HG02623 (cell line): ENCODE measurements at regions not wholly inside any gene's neighbourhood (a gene's known extent, or its start where the extent isn't known, plus 50 kb on each side); places are given as distances from the start of the nearest gene placed in this dataset.
"Not testable (repeated sequence)": the region's sequence is repeated elsewhere in the genome, so short reads cannot be mapped to it uniquely, and the experiment has no call there.

Experiments used
- ATAC-seq: cut with Tn5 transposase; IDR thresholded peaks from one replicate; pipeline ENCODE4 v1.9.1; 2021; ENCODE audit warnings: moderate library complexity; ENCODE audit not compliant: unreplicated experiment

DNA sequence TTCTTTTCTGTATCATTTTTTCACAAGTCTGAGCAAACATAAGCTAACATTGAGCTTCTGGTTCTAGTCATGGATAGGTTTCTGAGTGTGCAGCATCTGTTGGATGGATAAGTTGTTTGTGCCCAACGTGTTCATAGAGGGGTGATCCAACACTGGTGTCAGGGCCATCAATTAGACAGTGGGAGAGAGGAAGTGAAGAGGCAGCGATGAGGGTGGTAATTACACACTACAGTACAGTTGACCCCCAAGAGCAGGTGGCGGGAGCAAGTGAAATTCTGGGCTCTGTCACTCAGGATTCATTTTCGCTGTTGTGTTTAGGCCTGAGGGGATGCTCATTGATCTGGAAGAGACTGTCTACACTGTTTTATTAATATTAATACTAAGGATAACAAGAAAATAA is 180.0 kb upstream of the CXCR4 start:
- no peak for ATAC-seq

DNA sequence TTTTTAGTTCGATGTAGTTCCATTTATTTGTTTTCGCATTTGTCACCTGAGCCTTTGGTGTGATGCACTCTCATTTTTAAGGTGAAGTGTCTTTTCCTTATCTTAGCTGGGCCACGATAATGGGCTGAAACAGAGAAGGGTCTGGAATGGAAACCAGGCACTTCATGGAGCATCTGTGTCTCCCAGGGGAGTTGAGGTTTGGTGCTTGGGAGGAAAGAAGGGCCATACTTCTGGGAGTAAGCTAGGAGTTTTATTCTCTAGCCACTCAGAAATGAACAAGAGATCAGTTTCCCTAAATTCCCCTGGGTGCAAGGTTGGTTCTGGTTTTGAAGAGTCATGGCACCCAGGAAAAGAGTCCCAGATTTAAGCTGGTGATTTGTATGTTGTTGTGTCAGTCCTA is 179.4 kb upstream of the CXCR4 start:
- no peak for ATAC-seq

DNA sequence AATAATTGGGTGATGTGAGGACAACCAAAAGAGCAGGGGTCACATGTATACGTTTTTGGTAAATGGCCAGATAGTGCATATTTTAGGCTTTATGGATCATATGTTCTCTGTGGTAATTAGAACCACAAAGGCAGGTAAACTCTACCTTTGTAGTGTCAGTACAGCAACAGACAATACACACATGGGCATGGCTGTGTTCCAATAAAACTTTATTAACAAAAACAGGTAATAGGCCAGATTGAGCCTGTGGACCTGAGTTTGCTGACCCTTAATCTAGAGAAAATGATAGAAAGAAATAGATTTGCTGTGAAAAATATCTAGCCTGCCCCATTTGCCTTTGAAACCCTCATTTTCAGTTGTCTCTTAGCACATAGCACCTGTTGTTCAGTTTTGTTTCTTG is 177.2 kb upstream of the CXCR4 start:
- no peak for ATAC-seq

DNA sequence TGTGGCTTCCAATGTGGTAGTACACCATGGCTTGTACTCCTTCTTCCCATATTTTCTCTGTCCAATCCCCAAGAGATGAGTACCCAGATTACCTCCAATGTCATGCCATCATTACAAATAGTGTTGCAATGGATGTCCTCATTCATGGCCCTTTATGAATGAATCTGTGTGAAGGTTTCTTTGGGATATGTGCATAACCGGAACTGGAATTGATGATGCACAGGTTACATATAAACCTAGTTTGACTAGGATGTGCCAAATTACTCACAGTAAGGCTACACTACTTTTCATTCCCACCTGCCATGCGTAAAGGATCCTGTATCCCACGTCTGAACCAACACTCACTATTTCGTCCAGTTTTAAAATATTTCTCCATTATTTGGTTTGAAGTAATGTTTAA is 173.9 kb upstream of the CXCR4 start:
- ATAC-seq = no peak

DNA sequence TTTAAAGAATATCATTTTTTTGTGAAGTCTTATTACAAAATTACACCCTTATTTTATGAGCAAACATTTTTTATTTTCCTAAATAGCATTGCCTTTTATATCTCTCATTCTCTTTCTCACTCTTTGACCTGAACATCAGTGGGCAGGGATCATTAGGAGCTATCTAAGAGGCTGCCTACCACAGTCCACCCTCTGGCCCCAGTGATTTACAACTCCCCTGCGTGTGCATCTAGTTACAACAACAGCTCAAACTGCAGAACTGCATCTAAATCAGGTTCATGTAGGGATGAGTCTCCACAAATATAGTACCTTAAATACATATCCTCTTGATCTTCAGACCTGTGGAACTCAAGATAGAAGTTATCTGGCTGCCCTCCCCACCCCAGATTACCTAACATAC is 172.4 kb upstream of the CXCR4 start:
- ATAC-seq = no peak

DNA sequence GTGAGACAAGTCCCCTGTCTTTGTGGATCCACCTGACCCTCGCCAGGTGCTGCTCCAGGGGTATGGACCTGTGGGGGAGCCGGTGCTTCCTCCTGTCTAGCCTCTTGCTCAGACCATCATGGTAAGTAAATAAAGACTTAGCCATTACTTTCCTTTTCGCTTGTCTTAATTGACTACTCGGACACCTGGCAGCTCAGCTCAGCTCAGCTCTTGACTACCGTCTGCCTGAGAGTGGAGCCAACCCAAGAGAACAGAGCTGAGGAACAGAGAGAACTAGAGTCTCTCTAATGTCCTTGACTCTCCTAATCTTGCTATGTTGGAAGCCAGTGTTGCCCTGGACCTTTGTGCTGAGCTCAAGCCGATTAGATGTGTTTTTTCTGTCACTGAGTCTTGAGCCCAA is 170.3 kb upstream of the CXCR4 start:
- ATAC-seq = no peak

DNA sequence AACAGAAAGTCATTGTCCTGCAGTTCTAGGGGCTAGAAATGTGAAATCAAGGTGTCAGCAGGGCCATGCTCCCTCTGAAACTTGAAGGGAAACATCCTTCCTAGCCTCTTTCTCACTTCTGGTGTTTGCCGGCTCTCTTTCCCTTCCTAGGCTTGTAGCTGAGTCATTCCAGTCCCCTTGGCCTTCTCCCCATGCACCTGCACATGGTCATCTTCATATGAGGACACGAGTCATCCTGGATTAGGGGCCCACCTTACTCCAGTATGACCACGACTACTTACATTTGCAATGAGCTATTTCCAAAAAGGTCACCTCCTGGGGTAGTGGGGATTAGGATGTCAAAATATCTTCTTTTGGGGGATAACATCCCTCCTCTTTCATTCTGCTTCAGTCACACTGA is 168.5 kb upstream of the CXCR4 start:
- ATAC-seq = no peak

DNA sequence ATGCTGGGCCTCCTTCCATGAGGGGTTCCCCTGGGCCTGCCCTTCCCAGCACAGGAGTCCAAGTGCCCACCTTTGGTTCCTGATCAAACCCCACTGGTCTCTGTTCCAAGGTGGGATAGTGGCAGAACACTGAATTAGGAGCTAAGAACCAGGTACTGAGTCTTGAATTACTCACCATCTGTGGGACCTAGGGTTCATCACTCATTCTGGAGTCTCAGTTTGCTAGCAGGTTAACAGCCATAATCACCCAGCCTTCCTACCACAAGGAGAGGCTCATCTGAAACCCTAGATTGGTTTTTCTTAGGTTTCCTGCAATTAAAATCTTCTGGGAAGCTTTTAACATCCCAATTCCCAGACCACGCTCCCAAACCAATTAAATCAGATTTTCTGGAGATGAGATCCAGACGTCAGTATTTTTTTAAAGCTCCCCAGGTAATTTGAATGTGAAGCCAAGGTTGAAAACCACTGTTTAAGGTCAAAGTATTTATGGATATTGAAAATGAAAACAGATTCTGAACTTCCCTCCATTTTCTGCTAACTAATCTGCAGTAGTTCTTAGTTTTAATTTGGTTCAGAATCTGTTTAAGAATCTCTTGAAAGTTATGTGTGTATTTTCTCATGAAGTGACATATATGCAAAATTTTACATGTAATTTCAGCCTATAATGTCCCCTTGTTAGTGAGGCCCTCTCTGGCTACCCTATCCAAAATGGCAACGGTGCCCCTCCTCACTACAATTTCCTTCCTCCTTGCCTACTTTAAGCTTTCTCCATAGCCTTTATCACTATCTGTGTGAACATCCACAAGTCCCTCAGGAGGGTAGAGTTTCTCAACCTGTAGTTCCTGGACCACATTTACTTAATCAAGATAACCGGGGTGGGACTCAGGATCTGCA is 166.5 kb upstream of the CXCR4 start:
- peak; percentile 58 for ATAC-seq

DNA sequence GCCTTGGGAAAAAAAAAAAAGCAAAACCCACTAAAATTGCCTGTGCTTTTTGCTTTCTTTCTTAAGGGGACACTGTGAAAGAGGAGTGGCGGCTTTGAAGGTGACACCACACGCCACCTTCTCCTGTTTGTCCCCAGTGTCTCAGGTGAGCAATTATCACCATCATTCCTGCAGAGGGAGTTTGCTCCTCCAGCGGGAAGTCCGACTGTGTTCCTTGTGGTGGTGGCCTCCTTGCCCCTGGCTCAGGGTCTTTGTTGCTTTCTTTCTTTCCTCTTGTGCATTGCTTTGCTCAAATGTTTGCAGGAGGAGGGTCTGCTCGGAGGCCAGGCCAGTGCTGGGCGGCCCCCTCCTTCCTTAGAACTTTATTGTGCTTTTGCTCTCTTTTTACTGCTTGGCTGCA is 164.3 kb upstream of the CXCR4 start:
- no peak for ATAC-seq

DNA sequence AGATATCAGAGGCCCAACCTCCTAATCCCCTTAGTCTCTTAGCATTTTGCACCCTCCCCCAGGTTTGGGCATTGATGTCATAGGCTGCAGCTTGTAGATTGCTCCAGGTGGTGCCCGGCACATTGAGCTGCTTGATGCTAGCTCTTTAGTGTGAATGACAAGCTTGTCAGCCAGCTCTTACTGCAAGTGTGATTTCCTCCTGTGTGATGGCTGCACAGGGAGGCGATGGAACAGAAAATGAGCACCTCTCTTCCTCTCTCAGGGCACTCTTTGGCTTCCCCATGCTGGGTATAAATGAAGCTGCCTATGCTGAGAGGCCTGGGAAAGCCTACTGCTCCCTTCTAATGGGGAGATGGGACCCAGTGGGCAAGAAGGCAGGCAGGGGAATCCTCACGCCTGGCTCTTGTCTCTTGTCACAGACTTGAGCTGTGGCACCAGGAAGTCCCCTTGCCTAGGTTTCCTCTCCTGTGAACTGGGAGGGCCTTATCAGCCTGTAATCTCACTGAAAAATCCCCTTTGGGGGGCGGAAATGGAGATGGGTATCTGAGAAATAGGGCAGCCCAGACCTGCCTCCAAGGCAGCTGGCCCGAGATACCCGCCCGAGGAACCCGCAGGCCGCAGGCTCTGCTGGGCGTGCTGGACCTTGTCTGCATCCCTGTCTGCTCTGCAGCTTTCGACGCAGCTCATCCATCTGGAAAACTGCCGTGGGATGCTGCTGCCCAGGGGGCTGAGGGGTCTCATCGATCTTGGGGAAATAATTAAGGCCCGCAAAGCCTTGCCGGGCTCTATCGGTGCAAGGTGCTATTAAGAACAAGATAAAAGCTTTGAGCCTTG is 163.5 kb upstream of the CXCR4 start:
- no peak for ATAC-seq

DNA sequence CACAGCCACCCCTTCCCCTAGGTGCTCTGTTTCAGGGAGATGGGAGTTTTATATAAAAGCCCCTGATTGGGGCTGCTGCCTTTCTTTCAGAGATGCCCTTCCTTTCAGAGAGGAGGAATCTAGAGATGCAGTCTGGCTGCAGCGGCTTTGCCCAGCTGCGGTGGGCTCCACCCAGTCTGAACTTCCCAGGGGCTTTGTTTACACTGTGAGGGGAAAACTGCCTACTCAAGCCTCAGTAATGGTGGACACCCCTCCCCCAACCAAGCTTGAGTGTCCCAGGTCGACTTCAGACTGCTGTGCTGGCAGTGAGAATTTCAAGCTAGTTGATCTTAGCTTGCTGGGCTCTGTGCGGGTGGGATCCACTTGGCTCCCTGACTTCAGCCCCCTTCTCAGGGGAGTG is 148.4 kb upstream of the CXCR4 start:
- not testable (repeated sequence) for ATAC-seq

DNA sequence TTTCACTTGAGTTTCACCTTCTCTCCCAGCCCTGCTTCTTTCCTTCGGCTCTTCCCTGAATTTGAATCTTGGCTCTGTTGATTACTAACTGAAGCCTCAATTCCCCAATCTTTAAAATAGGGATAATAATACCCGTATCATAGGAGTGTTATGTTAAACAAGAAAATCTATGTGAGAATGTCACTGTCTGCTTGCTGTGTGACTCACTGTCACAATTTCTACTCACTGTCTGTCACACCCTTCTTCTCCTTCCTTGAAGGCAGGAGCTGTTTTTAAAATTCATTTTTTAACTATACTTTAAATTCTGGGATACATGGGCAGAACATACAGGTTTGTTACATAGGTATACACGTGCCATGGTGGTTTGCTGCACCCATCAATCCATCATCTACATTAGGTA is 141.6 kb upstream of the CXCR4 start:
- no peak for ATAC-seq

DNA sequence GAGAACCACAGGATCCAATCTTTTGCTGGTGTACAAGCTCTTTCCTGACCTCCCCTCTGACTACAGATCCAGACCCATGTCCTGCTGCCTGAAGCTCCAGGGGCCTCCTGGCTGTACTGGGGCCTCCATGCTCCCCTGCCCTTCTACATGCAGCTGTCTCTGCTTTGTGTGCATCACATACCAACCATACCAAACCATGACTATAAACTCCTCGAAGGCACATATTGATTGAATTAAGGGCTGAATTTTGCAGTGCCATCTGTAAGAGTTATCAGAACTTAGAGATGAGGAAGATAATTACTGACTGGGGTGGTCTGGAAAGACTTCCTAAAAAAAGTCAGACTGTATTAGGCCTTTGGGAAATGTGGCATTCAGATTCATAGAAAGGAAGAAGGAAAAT is 139.9 kb upstream of the CXCR4 start:
- ATAC-seq = no peak

DNA sequence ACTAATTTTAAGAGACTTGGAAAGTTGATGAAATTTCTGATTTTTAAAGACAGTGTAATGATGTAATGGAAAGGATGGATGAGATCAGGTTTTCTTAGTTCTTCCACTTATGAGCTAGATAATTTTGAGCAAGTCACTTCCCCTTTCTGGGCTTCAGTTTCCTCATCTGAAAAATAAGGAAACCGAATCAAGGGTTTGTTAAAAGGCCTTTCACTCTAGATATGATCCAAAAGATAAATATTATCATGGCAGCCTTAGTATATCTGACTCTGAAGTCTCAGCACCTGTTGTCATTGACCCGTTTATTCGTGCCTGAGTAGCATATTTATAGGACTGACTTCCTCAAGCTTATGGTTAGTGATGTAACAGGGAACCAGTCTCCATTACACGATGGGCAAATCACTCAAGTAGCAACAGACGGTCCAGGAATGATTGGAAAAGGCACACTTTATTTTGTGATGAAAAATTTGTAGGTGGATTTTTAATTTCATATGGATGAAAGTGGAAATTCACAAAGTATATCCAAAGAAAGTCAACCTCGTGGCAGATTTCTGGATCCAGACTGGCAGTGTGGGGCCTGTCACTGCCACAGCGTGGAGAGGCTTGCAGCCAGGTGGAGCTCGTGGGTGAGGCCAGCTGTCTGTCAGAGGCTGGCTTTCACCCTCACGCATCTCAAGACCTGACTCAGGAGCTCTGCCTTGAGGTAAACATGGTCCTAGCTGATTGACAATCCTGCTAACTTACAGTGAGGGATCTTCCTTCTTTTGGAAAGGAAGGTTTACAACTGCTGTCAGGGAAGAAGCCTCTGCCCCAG is 137.9 kb upstream of the CXCR4 start:
- peak; percentile 37 for ATAC-seq

DNA sequence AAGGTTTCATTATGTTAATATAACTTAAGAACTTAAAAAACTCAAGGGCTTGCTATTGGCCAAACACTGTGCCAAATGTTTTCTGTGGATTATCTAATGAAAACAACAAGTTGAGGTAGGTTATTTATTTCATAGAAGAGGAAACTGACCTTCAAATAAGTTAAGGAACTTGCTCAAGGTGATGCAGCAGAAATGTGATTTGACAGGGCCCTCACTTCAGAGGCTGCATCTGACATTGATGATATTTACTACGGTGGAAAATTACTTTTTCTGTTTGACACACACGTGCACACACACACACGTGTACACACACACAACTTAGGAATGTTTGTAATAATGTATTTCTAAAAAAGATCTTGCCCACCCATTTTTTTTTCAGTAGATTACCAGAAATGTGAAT is 137.2 kb upstream of the CXCR4 start:
- no peak for ATAC-seq

DNA sequence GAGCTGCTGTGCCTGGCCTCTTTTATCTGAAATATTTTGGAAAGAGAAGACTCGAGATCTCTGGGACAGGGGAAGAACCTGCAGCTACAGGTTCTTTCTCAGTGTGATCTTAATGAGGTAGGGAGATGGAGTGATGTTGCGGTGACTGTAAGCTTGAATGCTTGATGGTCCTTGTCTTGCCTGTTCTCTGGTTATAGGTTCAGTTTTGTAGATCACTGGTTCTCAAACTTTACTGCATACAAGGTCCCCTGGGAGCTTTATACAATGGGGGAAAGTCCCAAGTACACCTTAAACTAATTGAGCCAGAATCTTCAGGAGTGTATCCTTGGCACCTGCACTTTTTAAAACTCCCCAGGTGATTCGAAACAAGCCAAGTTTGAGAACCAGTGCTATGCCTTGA is 136.7 kb upstream of the CXCR4 start:
- no peak for ATAC-seq

DNA sequence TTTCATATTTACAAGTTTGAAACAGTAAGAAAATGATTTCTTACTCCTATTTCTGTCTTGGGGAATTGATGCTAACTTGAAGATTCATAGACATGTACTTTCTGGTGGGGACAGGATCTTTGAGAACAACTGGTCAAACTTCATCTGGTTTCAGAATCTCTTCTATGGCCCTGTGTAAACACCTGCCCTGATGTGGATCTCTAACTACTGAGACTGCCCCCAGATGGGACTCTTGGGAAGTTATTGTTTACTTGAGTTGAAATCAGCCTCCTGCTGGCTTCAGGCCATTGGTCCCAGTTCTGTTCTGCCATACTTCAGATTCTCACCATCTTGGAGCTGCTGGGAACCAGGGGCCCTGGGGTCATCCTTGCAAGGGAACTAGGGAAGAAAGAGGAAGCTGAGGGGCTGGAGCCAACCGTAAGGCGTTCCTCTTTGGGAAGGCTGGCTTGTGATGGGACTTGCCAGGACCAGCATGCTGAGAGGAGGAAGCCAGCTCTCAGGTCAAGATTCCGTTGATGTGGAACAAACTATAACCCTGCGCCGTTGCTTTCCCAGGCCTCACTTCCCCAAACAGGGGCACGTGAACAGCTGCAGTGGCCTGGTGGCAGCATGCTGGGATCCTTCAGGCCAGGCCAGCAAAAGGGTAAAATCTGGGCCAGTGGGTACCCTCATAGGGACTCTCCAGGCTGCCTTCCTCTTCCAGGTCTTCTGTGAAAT is 135.5 kb upstream of the CXCR4 start:
- ATAC-seq = peak; percentile 30

DNA sequence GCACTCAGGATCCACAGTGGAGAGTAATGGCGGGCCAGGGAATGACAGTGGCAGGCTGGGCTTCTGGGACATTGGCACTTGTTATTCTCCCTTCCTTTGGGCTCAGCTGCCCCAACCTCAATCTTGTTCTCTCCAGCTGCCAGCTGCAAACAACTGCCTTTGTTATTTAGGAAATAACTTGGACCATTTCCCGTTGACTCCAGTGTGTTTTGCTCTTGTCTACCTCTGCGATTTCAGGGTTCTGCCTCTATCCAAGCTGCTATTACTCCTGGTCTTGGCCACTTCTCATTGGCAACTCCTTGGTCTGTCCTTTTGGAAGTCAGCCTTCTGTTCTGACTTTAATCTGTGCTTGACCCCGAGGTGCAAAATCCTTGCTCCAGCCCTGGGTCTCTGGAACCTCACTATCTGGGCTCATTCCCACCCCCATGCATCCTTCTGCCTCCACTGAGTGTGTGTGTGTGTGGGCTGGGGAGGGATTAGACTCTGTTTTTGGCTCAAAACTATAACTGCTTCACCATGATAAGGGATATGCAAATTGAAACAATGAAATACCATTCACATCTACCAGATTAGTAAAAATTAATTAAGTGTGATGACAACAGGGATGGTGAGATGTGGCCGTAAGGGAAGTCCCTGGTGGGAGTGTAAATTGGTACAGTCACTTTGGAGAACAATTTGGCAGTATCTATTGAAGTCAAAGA is 134.1 kb upstream of the CXCR4 start:
- no peak for ATAC-seq

DNA sequence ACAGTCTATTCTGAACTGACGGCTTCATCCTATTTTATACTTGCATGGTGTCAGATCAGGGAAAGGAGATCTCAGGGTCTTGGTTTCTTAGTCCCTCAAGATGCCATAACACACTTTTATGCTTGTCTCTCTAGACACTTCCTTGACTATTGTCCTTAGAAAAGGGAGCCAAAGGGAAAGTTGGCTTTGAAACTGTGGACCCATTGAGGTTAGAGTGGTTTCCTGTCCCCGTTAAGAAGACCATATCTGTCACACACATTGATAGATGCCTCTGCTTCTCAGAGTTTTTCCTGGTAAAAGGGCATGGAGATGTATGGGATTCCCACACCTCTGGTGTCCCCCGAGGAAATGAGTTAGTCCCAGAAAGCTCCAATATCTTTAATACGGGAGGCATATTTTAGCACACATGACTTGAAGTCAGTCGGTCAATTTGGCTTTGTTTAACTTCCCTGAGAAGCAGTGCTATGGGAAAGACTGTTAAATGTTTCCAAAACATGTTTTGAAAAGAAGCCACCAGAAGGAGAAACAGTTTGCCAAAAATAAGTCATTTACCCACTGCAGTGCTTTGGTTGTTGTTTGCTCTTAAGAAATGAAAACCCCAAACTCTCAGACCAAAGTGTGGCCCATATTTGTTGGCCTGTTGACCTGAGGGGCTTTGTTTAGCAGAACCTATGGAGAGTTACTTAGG is 133.4 kb upstream of the CXCR4 start:
- no peak for ATAC-seq

DNA sequence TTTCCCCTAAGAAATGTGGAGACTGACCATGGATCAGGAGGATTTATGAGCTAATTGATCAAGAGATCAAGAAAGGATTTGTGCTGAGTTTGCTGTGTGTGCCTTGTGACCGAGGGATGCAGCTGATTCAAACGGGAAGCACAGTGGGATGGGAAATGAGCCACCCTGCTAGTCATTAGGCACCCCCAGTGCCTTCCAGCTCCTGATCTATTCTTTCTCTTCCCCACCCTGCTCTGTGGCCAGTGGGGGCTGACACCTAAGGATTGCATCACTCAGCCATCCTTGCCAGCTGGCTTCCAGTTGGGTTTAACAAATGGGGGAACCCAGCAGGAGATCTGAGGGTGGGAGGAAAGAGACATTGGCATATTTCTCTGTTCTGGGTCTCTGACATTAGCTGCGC is 132.2 kb upstream of the CXCR4 start:
- no peak for ATAC-seq
